ENCODE measurements at regions not wholly inside any gene's neighbourhood (a gene's known extent, or its start where the extent isn't known, plus 50 kb on each side); places are given as distances from the start of the nearest gene placed in this dataset.

DNA sequence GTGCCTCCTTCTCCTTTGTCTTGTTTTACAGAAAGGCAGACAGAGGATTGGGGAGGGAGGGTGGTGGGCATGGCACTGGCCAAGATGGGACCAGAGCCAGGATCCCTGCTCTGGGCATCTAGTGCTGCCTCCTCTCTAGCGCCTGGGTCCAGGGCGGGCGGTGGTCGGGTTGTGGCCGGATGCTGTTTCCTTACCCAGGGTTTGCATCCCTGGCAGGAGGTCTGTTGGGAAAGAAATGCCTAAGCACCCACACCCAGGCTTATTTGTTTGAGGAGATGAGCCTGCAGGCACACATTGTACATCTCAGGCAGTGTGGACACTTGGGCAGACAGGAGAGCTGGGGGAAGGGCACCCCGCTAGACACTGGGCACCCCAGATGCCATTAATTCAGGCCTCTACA lies 102.3 kb upstream of the PCBD1 start:
- no peak overlapping the region for H3K4me3 ChIP-seq (ENCODE audit: low read depth, low read length)
- DNase-seq (ENCODE audit: low read depth) = no peak
- H3K36me3 ChIP-seq (ENCODE audit: control insufficient read depth, insufficient read depth, low read length) = no peaks in the 10 kb centered on the region
- POLR2A ChIA-PET = no interaction called here
- CTCF ChIA-PET = no interaction called here
- TF ChIP-seq, protein P1, sequence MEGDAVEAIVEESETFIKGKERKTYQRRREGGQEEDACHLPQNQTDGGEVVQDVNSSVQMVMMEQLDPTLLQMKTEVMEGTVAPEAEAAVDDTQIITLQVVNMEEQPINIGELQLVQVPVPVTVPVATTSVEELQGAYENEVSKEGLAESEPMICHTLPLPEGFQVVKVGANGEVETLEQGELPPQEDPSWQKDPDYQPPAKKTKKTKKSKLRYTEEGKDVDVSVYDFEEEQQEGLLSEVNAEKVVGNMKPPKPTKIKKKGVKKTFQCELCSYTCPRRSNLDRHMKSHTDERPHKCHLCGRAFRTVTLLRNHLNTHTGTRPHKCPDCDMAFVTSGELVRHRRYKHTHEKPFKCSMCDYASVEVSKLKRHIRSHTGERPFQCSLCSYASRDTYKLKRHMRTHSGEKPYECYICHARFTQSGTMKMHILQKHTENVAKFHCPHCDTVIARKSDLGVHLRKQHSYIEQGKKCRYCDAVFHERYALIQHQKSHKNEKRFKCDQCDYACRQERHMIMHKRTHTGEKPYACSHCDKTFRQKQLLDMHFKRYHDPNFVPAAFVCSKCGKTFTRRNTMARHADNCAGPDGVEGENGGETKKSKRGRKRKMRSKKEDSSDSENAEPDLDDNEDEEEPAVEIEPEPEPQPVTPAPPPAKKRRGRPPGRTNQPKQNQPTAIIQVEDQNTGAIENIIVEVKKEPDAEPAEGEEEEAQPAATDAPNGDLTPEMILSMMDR (IDR thresholded peaks at IDR 0.05; ENCODE audit: insufficient read depth, low read depth, low read length) = no peak
- peaks cover 9% of the 10 kb centered on the region for H3K27me3 ChIP-seq (ENCODE audit: control insufficient read depth, insufficient read depth, low read length)

DNA sequence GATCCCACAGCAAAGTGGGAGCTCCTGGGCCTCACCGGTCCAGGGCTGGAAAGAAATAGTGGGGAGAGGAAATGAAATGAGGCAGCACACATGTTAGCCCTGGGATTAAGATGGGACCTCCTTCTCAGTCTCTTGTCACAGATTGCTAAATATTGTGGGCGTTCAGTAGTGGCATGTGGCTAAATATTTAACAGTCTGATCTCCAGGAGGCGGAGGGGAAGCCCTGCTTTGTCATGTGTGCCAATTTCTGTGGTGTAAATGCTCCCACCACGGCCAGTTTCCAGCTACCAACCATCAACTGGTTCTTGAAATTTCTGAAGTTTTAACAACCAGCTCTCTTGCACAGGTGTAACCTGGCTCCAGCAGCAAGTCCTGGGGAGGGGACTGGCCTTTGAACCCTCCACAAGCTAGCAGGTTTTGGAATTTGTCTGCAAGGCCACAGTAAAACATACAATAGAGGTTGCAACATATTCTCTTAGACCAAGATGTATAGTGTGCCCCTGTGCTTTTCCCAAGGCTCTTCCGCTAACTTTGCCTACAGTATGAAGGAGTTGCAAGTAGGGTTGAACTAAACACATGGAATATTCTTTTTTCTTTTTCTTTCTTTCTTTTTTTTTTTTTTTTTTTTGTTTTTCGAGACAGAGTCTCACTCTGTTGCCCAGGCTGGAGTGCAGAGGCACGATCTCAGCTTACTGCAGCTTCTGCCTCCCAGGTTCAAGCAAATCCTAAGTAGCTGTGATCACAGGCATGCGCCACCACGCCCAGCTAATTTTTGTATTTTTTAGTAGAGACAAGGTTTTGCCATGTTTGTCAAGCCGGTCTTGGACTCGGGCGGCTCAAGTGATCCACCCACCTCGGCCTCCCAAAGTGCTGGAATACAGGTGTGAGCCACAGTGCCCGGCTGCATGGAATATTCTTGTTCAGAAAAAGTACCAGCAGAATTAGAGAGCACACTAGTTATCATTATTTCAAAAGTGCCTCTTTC lies 103.1 kb upstream of the PCBD1 start:
- TF ChIP-seq, protein P1 (IDR thresholded peaks at IDR 0.05; ENCODE audit: insufficient read depth, low read depth, low read length) = no peak
- Histone ChIP-seq H3K4me3 (ENCODE audit: low read depth, low read length) (no peak overlapping the region), H3K27me3 (ENCODE audit: control insufficient read depth, insufficient read depth, low read length) (peaks cover 9% of the 10 kb centered on the region), H3K36me3 (ENCODE audit: control insufficient read depth, insufficient read depth, low read length) (no peaks in the 10 kb centered on the region)
- DNase-seq (ENCODE audit: low read depth) = no peak
- CTCF ChIA-PET = interaction anchor here (0.6 kb wide), 1 partner anchor 173 kb away, joined by 3 read pairs; no protein-coding TSS in a partner anchor
- POLR2A ChIA-PET = no interaction called here

DNA sequence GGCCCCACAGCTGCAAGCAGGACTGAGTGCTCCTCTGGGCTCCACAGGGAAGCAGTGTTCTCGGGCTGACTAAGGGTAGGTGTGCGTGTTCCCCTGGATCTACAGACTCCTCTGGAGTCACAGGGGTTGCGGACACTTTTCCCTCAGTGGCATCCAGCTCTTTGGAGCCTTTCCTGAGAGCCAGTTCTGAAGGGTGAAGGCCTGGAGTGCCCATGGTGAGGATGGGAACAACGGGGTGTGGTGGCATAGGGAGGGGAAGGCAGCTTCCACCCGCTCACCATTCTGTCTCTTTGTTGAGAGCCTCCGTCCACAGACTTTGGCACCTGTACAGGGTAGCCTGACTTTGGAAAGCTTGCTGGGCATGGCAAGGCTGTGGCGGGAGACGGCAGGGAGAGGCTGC lies 104.1 kb upstream of the PCBD1 start:
- TF ChIP-seq, protein P1 (IDR thresholded peaks at IDR 0.05; ENCODE audit: insufficient read depth, low read depth, low read length) = no peak
- Histone ChIP-seq H3K27me3 (ENCODE audit: control insufficient read depth, insufficient read depth, low read length) (peaks cover 10% of the 10 kb centered on the region), H3K4me3 (ENCODE audit: low read depth, low read length) (no peak overlapping the region), H3K36me3 (ENCODE audit: control insufficient read depth, insufficient read depth, low read length) (no peaks in the 10 kb centered on the region)
- DNase-seq (ENCODE audit: low read depth) = no peak
- CTCF ChIA-PET = interaction anchor here (0.6 kb wide), 1 partner anchor 172 kb away, joined by 3 read pairs; no protein-coding TSS in a partner anchor
- POLR2A ChIA-PET = no interaction called here

DNA sequence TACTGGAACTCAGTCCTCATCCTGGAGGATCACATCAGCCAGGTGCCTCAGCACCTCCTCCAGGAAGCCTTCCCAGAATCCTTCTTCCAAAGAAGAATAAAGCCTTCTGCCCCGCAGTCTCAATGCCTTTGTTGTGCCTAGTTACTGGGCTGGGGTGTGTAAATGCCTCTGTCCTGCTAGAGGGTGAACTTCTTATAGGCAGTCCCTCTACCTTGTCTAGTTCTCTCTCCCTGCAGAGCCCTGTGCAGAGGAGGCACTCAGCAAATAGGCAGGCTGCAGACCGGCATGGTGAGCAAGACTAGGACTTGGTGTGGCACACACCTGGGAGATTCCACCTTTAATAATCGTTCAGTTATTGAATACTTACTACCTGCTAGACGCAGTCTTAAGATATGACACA lies 104.7 kb upstream of the PCBD1 start:
- no peak overlapping the region for H3K4me3 ChIP-seq (ENCODE audit: low read depth, low read length)
- H3K27me3 ChIP-seq (ENCODE audit: control insufficient read depth, insufficient read depth, low read length) = peaks cover 9% of the 10 kb centered on the region
- H3K36me3 ChIP-seq (ENCODE audit: control insufficient read depth, insufficient read depth, low read length) = no peaks in the 10 kb centered on the region
- ChIA-PET CTCF (no interaction called here), POLR2A (no interaction called here)
- DNase-seq (ENCODE audit: low read depth) = no peak
- TF ChIP-seq, protein P1 (IDR thresholded peaks at IDR 0.05; ENCODE audit: insufficient read depth, low read depth, low read length) = no peak

DNA sequence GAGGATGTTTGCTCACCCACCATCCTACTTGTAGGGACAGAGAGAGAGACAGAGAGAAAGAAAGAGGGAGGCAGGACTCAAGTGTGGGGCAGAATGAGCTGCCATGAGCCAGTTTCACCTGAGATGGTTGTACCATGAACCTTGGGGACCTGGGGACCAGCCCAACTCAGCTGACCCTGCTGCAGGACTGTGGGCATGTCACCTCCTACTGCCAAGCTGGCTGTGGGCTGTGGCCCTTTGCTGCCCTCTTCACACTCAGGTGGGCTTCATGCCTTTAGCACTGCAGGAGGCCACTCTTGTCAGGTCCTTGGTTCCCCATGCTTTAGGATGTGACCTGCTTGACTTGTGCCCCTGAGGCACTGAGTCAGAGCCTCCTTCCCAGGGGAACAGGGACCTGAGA lies 108.2 kb upstream of the PCBD1 start:
- TF ChIP-seq, protein P1 (IDR thresholded peaks at IDR 0.05; ENCODE audit: insufficient read depth, low read depth, low read length) = no peak
- H3K27me3 ChIP-seq (ENCODE audit: control insufficient read depth, insufficient read depth, low read length) = peaks cover 4% of the 10 kb centered on the region
- no peak for DNase-seq (ENCODE audit: low read depth)
- H3K4me3 ChIP-seq (ENCODE audit: low read depth, low read length) = no peak overlapping the region
- H3K36me3 ChIP-seq (ENCODE audit: control insufficient read depth, insufficient read depth, low read length) = no peaks in the 10 kb centered on the region
- ChIA-PET CTCF (no interaction called here), POLR2A (no interaction called here)

Measured in BJ (cell line).